H1 (cell line): ENCODE measurements at regions not wholly inside any gene's neighbourhood (a gene's known extent, or its start where the extent isn't known, plus 50 kb on each side); places are given as distances from the start of the nearest gene placed in this dataset.

Source experiments
- CBX8 ChIP-seq: fragments of 300-800, 300-1000 bp; sonication (generic); IDR thresholded peaks from 2 replicates; pipeline ENCODE4 v1.7.1; 2016; ENCODE audit warnings: low read depth, low read length, borderline replicate concordance
- HDAC6 ChIP-seq: IDR thresholded peaks from one replicate; pipeline ENCODE4 v1.7.1; 2012; ENCODE audit warnings: low read depth, mild to moderate bottlenecking, inconsistent platforms, low read length, moderate library complexity
- JUN ChIP-seq: IDR thresholded peaks from 2 replicates; pipeline ENCODE4 v1.6.1; 2011; ENCODE audit warnings: low read depth, mild to moderate bottlenecking, improper control_type of control experiment, low read length
- SAP30 ChIP-seq: fragments of 300-600 bp; sonication (generic); IDR thresholded peaks from 2 replicates; pipeline ENCODE4 v1.7.1; 2012; ENCODE audit warnings: low read length, moderate library complexity, mild to moderate bottlenecking, inconsistent platforms; ENCODE audit not compliant: insufficient read depth, insufficient replicate concordance
- YY1 ChIP-seq: IDR thresholded peaks from 2 replicates; pipeline ENCODE4 v1.6.1; 2011; ENCODE audit warnings: low read depth, mild to moderate bottlenecking, low read length
- ZNF274 ChIP-seq: IDR thresholded peaks from 2 replicates; pipeline ENCODE4 v1.7.0; 2012; ENCODE audit warnings: low read length, borderline replicate concordance; ENCODE audit errors: extremely low read depth
- TF ChIP-seq, protein P1 (sequence below): fragments of 300-600 bp; sonication (generic); IDR thresholded peaks from 2 replicates; pipeline ENCODE4 v1.7.1; 2012; ENCODE audit warnings: low read length, moderate library complexity, mild to moderate bottlenecking, inconsistent platforms; ENCODE audit not compliant: insufficient replicate concordance
- TF ChIP-seq, protein P2 (sequence below): IDR thresholded peaks from 2 replicates; pipeline ENCODE4 v1.6.1; 2012; ENCODE audit warnings: low read length, inconsistent platforms
- TF ChIP-seq, protein P3 (sequence below): IDR thresholded peaks from 2 replicates; pipeline ENCODE4 v1.6.1; 2011; ENCODE audit warnings: low read depth, mild to moderate bottlenecking, low read length; ENCODE audit not compliant: insufficient read depth

DNA sequence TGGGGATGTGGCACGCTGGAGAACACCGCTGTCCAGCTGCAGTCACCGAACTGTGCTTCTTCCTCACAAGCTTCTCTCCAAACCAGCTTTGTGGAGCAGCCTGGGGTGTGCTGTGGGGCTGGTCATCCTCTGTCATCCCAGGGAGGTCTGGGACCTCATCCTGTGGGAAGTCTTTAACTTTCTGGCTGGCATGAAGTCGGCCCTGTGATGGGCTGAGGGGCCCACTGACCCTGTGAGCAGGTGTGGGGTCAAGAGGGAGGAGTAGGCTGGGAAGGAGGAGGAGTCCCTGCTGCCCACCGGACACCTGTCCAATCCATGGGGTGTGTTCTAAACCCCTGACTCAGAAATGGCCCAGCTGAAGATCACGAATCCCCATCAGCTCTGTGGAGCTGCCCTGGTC lies 136.2 kb upstream of the SHH start (continued):
- TF ChIP-seq, protein P1, sequence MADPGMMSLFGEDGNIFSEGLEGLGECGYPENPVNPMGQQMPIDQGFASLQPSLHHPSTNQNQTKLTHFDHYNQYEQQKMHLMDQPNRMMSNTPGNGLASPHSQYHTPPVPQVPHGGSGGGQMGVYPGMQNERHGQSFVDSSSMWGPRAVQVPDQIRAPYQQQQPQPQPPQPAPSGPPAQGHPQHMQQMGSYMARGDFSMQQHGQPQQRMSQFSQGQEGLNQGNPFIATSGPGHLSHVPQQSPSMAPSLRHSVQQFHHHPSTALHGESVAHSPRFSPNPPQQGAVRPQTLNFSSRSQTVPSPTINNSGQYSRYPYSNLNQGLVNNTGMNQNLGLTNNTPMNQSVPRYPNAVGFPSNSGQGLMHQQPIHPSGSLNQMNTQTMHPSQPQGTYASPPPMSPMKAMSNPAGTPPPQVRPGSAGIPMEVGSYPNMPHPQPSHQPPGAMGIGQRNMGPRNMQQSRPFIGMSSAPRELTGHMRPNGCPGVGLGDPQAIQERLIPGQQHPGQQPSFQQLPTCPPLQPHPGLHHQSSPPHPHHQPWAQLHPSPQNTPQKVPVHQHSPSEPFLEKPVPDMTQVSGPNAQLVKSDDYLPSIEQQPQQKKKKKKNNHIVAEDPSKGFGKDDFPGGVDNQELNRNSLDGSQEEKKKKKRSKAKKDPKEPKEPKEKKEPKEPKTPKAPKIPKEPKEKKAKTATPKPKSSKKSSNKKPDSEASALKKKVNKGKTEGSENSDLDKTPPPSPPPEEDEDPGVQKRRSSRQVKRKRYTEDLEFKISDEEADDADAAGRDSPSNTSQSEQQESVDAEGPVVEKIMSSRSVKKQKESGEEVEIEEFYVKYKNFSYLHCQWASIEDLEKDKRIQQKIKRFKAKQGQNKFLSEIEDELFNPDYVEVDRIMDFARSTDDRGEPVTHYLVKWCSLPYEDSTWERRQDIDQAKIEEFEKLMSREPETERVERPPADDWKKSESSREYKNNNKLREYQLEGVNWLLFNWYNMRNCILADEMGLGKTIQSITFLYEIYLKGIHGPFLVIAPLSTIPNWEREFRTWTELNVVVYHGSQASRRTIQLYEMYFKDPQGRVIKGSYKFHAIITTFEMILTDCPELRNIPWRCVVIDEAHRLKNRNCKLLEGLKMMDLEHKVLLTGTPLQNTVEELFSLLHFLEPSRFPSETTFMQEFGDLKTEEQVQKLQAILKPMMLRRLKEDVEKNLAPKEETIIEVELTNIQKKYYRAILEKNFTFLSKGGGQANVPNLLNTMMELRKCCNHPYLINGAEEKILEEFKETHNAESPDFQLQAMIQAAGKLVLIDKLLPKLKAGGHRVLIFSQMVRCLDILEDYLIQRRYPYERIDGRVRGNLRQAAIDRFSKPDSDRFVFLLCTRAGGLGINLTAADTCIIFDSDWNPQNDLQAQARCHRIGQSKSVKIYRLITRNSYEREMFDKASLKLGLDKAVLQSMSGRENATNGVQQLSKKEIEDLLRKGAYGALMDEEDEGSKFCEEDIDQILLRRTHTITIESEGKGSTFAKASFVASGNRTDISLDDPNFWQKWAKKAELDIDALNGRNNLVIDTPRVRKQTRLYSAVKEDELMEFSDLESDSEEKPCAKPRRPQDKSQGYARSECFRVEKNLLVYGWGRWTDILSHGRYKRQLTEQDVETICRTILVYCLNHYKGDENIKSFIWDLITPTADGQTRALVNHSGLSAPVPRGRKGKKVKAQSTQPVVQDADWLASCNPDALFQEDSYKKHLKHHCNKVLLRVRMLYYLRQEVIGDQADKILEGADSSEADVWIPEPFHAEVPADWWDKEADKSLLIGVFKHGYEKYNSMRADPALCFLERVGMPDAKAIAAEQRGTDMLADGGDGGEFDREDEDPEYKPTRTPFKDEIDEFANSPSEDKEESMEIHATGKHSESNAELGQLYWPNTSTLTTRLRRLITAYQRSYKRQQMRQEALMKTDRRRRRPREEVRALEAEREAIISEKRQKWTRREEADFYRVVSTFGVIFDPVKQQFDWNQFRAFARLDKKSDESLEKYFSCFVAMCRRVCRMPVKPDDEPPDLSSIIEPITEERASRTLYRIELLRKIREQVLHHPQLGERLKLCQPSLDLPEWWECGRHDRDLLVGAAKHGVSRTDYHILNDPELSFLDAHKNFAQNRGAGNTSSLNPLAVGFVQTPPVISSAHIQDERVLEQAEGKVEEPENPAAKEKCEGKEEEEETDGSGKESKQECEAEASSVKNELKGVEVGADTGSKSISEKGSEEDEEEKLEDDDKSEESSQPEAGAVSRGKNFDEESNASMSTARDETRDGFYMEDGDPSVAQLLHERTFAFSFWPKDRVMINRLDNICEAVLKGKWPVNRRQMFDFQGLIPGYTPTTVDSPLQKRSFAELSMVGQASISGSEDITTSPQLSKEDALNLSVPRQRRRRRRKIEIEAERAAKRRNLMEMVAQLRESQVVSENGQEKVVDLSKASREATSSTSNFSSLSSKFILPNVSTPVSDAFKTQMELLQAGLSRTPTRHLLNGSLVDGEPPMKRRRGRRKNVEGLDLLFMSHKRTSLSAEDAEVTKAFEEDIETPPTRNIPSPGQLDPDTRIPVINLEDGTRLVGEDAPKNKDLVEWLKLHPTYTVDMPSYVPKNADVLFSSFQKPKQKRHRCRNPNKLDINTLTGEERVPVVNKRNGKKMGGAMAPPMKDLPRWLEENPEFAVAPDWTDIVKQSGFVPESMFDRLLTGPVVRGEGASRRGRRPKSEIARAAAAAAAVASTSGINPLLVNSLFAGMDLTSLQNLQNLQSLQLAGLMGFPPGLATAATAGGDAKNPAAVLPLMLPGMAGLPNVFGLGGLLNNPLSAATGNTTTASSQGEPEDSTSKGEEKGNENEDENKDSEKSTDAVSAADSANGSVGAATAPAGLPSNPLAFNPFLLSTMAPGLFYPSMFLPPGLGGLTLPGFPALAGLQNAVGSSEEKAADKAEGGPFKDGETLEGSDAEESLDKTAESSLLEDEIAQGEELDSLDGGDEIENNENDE, result no peak
- TF ChIP-seq HDAC6 (no peak), ZNF274 (no peak), CBX8 (no peak), SAP30 (no peak), JUN (no peak), YY1 (no peak)
- TF ChIP-seq, protein P2, sequence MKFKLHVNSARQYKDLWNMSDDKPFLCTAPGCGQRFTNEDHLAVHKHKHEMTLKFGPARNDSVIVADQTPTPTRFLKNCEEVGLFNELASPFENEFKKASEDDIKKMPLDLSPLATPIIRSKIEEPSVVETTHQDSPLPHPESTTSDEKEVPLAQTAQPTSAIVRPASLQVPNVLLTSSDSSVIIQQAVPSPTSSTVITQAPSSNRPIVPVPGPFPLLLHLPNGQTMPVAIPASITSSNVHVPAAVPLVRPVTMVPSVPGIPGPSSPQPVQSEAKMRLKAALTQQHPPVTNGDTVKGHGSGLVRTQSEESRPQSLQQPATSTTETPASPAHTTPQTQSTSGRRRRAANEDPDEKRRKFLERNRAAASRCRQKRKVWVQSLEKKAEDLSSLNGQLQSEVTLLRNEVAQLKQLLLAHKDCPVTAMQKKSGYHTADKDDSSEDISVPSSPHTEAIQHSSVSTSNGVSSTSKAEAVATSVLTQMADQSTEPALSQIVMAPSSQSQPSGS, result no peak
- TF ChIP-seq, protein P3, sequence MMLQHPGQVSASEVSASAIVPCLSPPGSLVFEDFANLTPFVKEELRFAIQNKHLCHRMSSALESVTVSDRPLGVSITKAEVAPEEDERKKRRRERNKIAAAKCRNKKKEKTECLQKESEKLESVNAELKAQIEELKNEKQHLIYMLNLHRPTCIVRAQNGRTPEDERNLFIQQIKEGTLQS, result no peak
